Neuronal stem cell (in vitro differentiated cells): ENCODE measurements at regions not wholly inside any gene's neighbourhood (a gene's known extent, or its start where the extent isn't known, plus 50 kb on each side); places are given as distances from the start of the nearest gene placed in this dataset.

Experiments
- DNase-seq: peaks from one replicate; pipeline ENCODE4 v3.0.0-alpha.2; 2013; ENCODE audit warnings: low spot score
- H2AFZ ChIP-seq: one replicate; pipeline ENCODE4 v1.6.1; 2013; ENCODE audit warnings: mild to moderate bottlenecking, low read length, inconsistent platforms
- H2AK5ac ChIP-seq: 2 replicates; pipeline ENCODE4 v1.6.1; 2013; ENCODE audit warnings: low read depth, mild to moderate bottlenecking, inconsistent platforms, low read length, moderate library complexity, mixed read lengths
- H2BK120ac ChIP-seq: 2 replicates; pipeline ENCODE4 v1.6.1; 2013; ENCODE audit warnings: low read depth, mild to moderate bottlenecking, inconsistent platforms, low read length, moderate library complexity, mixed read lengths
- H2BK12ac ChIP-seq: one replicate; pipeline ENCODE4 v1.6.1; 2013; ENCODE audit warnings: low read length, inconsistent platforms
- H2BK15ac ChIP-seq: 2 replicates; pipeline ENCODE4 v1.6.1; 2013; ENCODE audit warnings: mild to moderate bottlenecking, low read length, inconsistent platforms, mixed read lengths
- H2BK5ac ChIP-seq: one replicate; pipeline ENCODE4 v1.6.1; 2013; ENCODE audit warnings: inconsistent platforms, mild to moderate bottlenecking, low read length, moderate library complexity
- H3K14ac ChIP-seq: one replicate; pipeline ENCODE4 v1.6.1; 2013; ENCODE audit warnings: low read length, inconsistent platforms
- H3K18ac ChIP-seq: 2 replicates; pipeline ENCODE4 v1.6.1; 2013; ENCODE audit warnings: low read length, inconsistent platforms
- H3K23ac ChIP-seq: 2 replicates; pipeline ENCODE4 v1.6.1; 2013; ENCODE audit warnings: low read depth, mild to moderate bottlenecking, mixed read lengths, low read length, inconsistent platforms; ENCODE audit not compliant: poor library complexity
- H3K27ac ChIP-seq: replicated peaks from 3 replicates; pipeline ENCODE4 v1.5.1; 2013; ENCODE audit warnings: low read length, inconsistent platforms
- H3K27me3 ChIP-seq, 3 experiments: 2 replicates each; pipeline ENCODE4 v1.6.1; 2013; ENCODE audit warnings: low read length in 3 of 3, mild to moderate bottlenecking in 2 of 3, inconsistent platforms in 1 of 3, low read depth in 1 of 3, mixed read lengths in 1 of 3, moderate library complexity in 1 of 3; ENCODE audit not compliant: control insufficient read depth in 3 of 3, insufficient read depth in 3 of 3
- H3K36me3 ChIP-seq, 2 donors: replicated peaks in 1 of 2; 2 replicates each; pipeline ENCODE4 v1.6.1; 2013; ENCODE audit warnings: low read length in 2 of 2; ENCODE audit not compliant: control insufficient read depth in 2 of 2, insufficient read depth in 2 of 2
- H3K4ac ChIP-seq: 2 replicates; pipeline ENCODE4 v1.6.1; 2013; ENCODE audit warnings: inconsistent platforms, mild to moderate bottlenecking, low read length, moderate library complexity
- H3K4me1 ChIP-seq, 2 donors: 1 replicate in 1 of 2; 2 replicates in 1 of 2; pipeline ENCODE4 v1.6.1; 2013; ENCODE audit warnings: low read length in 2 of 2, low read depth in 1 of 2; ENCODE audit not compliant: control insufficient read depth in 2 of 2, insufficient read depth in 1 of 2
- H3K4me2 ChIP-seq: one replicate; pipeline ENCODE4 v1.6.1; 2013; ENCODE audit warnings: mild to moderate bottlenecking, low read length, inconsistent platforms; ENCODE audit not compliant: insufficient read depth, poor library complexity, severe bottlenecking
- H3K4me3 ChIP-seq, 2 donors: 2 replicates each; pipeline ENCODE4 v1.5.1; 2013; ENCODE audit warnings: low read length in 2 of 2, mild to moderate bottlenecking in 2 of 2, inconsistent platforms in 1 of 2, moderate library complexity in 1 of 2
- H3K79me1 ChIP-seq: one replicate; pipeline ENCODE4 v1.6.1; 2013; ENCODE audit warnings: low read depth, mild to moderate bottlenecking, inconsistent platforms, low read length, moderate library complexity
- H3K9ac ChIP-seq: one replicate; pipeline ENCODE4 v1.6.1; 2013; ENCODE audit warnings: mild to moderate bottlenecking, low read depth, low read length, inconsistent platforms; ENCODE audit not compliant: poor library complexity
- H3K9me3 ChIP-seq, 2 donors: replicated peaks in 1 of 2; 2 replicates each; pipeline versions ENCODE3 to v1.6.1; 2013; ENCODE audit warnings: low read length in 2 of 2, mild to moderate bottlenecking in 2 of 2, inconsistent platforms in 1 of 2, low read depth in 1 of 2, mixed read lengths in 1 of 2, moderate library complexity in 1 of 2; ENCODE audit not compliant: control insufficient read depth in 2 of 2, insufficient read depth in 1 of 2
- H4K8ac ChIP-seq: one replicate; pipeline ENCODE4 v1.6.1; 2013; ENCODE audit warnings: low read depth, mild to moderate bottlenecking, inconsistent platforms, low read length, moderate library complexity
- H4K91ac ChIP-seq: one replicate; pipeline ENCODE4 v1.6.1; 2013; ENCODE audit warnings: low read length, low read depth, mild to moderate bottlenecking, inconsistent platforms; ENCODE audit not compliant: poor library complexity
- WGBS, 2 donors: extraction: QIAGEN DNeasy Blood & Tissue Kit; methylation state at CpG; one replicate each; pipeline ENCODE4 v1.1.7; 2013; ENCODE audit warnings: missing lambda C conversion rate in 2 of 2, mixed read lengths in 1 of 2; ENCODE audit not compliant: insufficient read length in 2 of 2, insufficient replicate concordance in 1 of 2; ENCODE audit errors: extremely low coverage in 2 of 2; 5-methylcytosine and 5-hydroxymethylcytosine counted together

- H3K4ac ChIP-seq = no peak overlapping the region
- no peak overlapping the region for H3K23ac ChIP-seq
- H3K9ac ChIP-seq = no peak overlapping the region
- no peaks in the 10 kb centered on the region for H3K4me1 ChIP-seq
- no CpG with 5 or more reads among the region's 3 CpGs for WGBS, 2 donors
- H2BK5ac ChIP-seq = no peak overlapping the region
- DNase-seq = no peak
- no peak overlapping the region for H4K91ac ChIP-seq
- no peak overlapping the region for H2AFZ ChIP-seq
- H2BK120ac ChIP-seq = no peak overlapping the region
- H3K27ac ChIP-seq = no peak overlapping the region
- H2BK15ac ChIP-seq = no peak overlapping the region
- no peaks in the 10 kb centered on the region for H3K79me1 ChIP-seq
- no peak overlapping the region for H2BK12ac ChIP-seq
- no peak overlapping the region for H3K14ac ChIP-seq
- H3K4me3 ChIP-seq = no peak overlapping the region
- H3K4me2 ChIP-seq = no peak overlapping the region
- H3K9me3 ChIP-seq = no peaks in the 10 kb centered on the region
- H3K27me3 ChIP-seq = no peaks in the 10 kb centered on the region
- H3K36me3 ChIP-seq = no peaks in the 10 kb centered on the region
- H4K8ac ChIP-seq = no peak overlapping the region
- no peak overlapping the region for H2AK5ac ChIP-seq
- no peak overlapping the region for H3K18ac ChIP-seq
These were observed 307.1 kb upstream of the SEMA6D start for GRCh38 chr15:47410247-47410646.

- H3K14ac ChIP-seq = no peak overlapping the region
- H4K8ac ChIP-seq = no peak overlapping the region
- H2BK12ac ChIP-seq = no peak overlapping the region
- no peak overlapping the region for H4K91ac ChIP-seq
- no peak overlapping the region for H3K18ac ChIP-seq
- no peak overlapping the region for H3K27ac ChIP-seq
- H3K23ac ChIP-seq = no peak overlapping the region
- no peak overlapping the region for H3K4me2 ChIP-seq
- no peak overlapping the region for H2BK15ac ChIP-seq
- no peaks in the 10 kb centered on the region for H3K9me3 ChIP-seq
- no peaks in the 10 kb centered on the region for H3K4me1 ChIP-seq
- no peaks in the 10 kb centered on the region for H3K27me3 ChIP-seq
- H3K79me1 ChIP-seq = no peaks in the 10 kb centered on the region
- no peak for DNase-seq
- no peak overlapping the region for H2BK5ac ChIP-seq
- H3K9ac ChIP-seq = no peak overlapping the region
- H3K36me3 ChIP-seq = no peaks in the 10 kb centered on the region
- H3K4ac ChIP-seq = no peak overlapping the region
- WGBS, 2 donors = no CpG with 5 or more reads among the region's 4 CpGs
- H2BK120ac ChIP-seq = no peak overlapping the region
- H2AK5ac ChIP-seq = no peak overlapping the region
- H2AFZ ChIP-seq = no peak overlapping the region
- H3K4me3 ChIP-seq = no peak overlapping the region
These were observed 305.6 kb upstream of the SEMA6D start for GRCh38 chr15:47411733-47412132.

GRCh38 chr15:47412136-47412535, 305.2 kb upstream of the SEMA6D start:
- Histone ChIP-seq H3K27me3 (no peaks in the 10 kb centered on the region), H3K4me2 (no peak overlapping the region), H3K4me1 (no peaks in the 10 kb centered on the region), H2AFZ (no peak overlapping the region), H3K27ac (no peak overlapping the region), H3K9me3 (no peaks in the 10 kb centered on the region), H3K14ac (no peak overlapping the region), H4K8ac (no peak overlapping the region), H3K4ac (no peak overlapping the region), H3K23ac (no peak overlapping the region), H3K79me1 (no peaks in the 10 kb centered on the region), H3K4me3 (no peak overlapping the region), H2BK120ac (no peak overlapping the region), H2BK15ac (no peak overlapping the region), H3K9ac (no peak overlapping the region), H4K91ac (no peak overlapping the region), H2AK5ac (no peak overlapping the region), H3K18ac (no peak overlapping the region), H3K36me3 (no peaks in the 10 kb centered on the region), H2BK5ac (no peak overlapping the region), H2BK12ac (no peak overlapping the region)
- no peak for DNase-seq
- WGBS, 2 donors = no CpG with 5 or more reads among the region's 3 CpGs

GRCh38 chr15:47412802-47413201, 304.5 kb upstream of the SEMA6D start:
- Histone ChIP-seq H3K9me3 (no peaks in the 10 kb centered on the region), H3K27ac (no peak overlapping the region), H2BK15ac (no peak overlapping the region), H3K27me3 (no peaks in the 10 kb centered on the region), H2BK12ac (no peak overlapping the region), H3K79me1 (no peaks in the 10 kb centered on the region), H2BK5ac (no peak overlapping the region), H3K4me2 (no peak overlapping the region), H3K4me1 (no peaks in the 10 kb centered on the region), H3K18ac (no peak overlapping the region), H3K23ac (no peak overlapping the region), H3K4me3 (no peak overlapping the region), H2AK5ac (no peak overlapping the region), H2BK120ac (no peak overlapping the region), H3K14ac (no peak overlapping the region), H2AFZ (no peak overlapping the region), H4K91ac (no peak overlapping the region), H4K8ac (no peak overlapping the region), H3K4ac (no peak overlapping the region), H3K9ac (no peak overlapping the region), H3K36me3 (no peaks in the 10 kb centered on the region)
- WGBS, 2 donors = no CpG with 5 or more reads among the region's 4 CpGs
- DNase-seq = no peak
